Tibial nerve (tissue), 4 donors: ENCODE measurements at regions not wholly inside any gene's neighbourhood (a gene's known extent, or its start where the extent isn't known, plus 50 kb on each side); places are given as distances from the start of the nearest gene placed in this dataset.

ENCODE experiments used
- CTCF ChIP-seq, 5 experiments: fragments of 200-600 bp in 3 of 5; fragments of 450-650 bp in 2 of 5; sonication (generic) in 3 of 5; IDR thresholded peaks; one replicate each; pipeline ENCODE4 v1.5.1; 2016 to 2019; ENCODE audit warnings: antibody characterized with exemption in 5 of 5, mild to moderate bottlenecking in 3 of 5, moderate library complexity in 2 of 5
- EP300 ChIP-seq, 2 donors: sonication (generic); formaldehyde crosslinking; IDR thresholded peaks; one replicate each; pipeline ENCODE4 v1.6.1; 2017; ENCODE audit warnings: antibody characterized with exemption in 2 of 2, mild to moderate bottlenecking in 1 of 2
- POLR2A ChIP-seq, 2 donors: fragments of 450-650 bp; IDR thresholded peaks; one replicate each; pipeline ENCODE4 v1.6.1; 2017; ENCODE audit warnings: antibody characterized with exemption in 2 of 2, mild to moderate bottlenecking in 2 of 2, moderate library complexity in 2 of 2

- TF ChIP-seq POLR2A (IDR thresholded peaks at IDR 0.05) (no peak), CTCF (IDR thresholded peaks at IDR 0.05) (no peak), EP300 (IDR thresholded peaks at IDR 0.05) (no peak)
These were observed 241.9 kb upstream of the IRS2 start for GRCh38 chr13:110028311-110028710.
